SK-N-SH (cell line): ENCODE measurements at regions not wholly inside any gene's neighbourhood (a gene's known extent, or its start where the extent isn't known, plus 50 kb on each side); places are given as distances from the start of the nearest gene placed in this dataset.

Source experiments
- CTCF ChIA-PET: fragments of 300-600, 350-600 bp; formaldehyde crosslinking; extraction: SDS; loops from one replicate; lab custom pipeline; 2021; lab: Yijun Ruan, JAX
- POLR2A ChIA-PET: fragments of 350-600 bp; sonication (Branson Sonifier 250); formaldehyde crosslinking; extraction: SDS; loops from one replicate; lab custom pipeline; 2020; ENCODE audit warnings: antibody characterized with exemption, inconsistent platforms; lab: Yijun Ruan, JAX
- DNase-seq: peaks from one replicate; pipeline ENCODE4 v3.0.0; 2012
- H2AFZ ChIP-seq: fragments of 200-600 bp; sonication (generic); 2 replicates; pipeline ENCODE4 v1.8.1; 2016; ENCODE audit warnings: antibody characterized with exemption, mild to moderate bottlenecking, low read depth
- H3F3A ChIP-seq: fragments of 200-600 bp; sonication (generic); replicated peaks from 2 replicates; pipeline ENCODE3; 2016; ENCODE audit warnings: antibody characterized with exemption, mild to moderate bottlenecking; ENCODE audit not compliant: insufficient read depth
- H3K27ac ChIP-seq, 2 experiments: fragments of 200-500 bp in 1 of 2; fragments of 200-600 bp in 1 of 2; sonication (Bioruptor generic) in 1 of 2; sonication (generic), shearing (Covaris generic) in 1 of 2; 2 replicates each; pipeline versions ENCODE4 v1.5.1 to v1.6.1; 2014 to 2016; ENCODE audit warnings: low read depth in 2 of 2, inconsistent platforms in 1 of 2, low read length in 1 of 2, mild to moderate bottlenecking in 1 of 2, mixed read lengths in 1 of 2
- H3K27me3 ChIP-seq: fragments of 200-600 bp; sonication (generic), shearing (Covaris generic); 2 replicates; pipeline ENCODE4 v1.6.1; 2016; ENCODE audit warnings: mixed run types; ENCODE audit not compliant: insufficient read depth
- H3K36me3 ChIP-seq, 2 experiments: fragments of 200-500 bp in 1 of 2; fragments of 200-600 bp in 1 of 2; sonication (Bioruptor generic) in 1 of 2; sonication (generic) in 1 of 2; replicated peaks in 1 of 2; 2 replicates each; pipeline versions ENCODE3 to v1.5.1; 2014 to 2016; ENCODE audit warnings: low read length in 1 of 2, mild to moderate bottlenecking in 1 of 2; ENCODE audit not compliant: insufficient read depth in 2 of 2, control insufficient read depth in 1 of 2
- H3K4me1 ChIP-seq, 2 experiments: fragments of 200-500 bp in 1 of 2; fragments of 200-600 bp in 1 of 2; sonication (Bioruptor generic) in 1 of 2; sonication (generic), shearing (Covaris generic) in 1 of 2; 2 replicates each; pipeline versions ENCODE4 v1.5.1 to v1.6.1; 2014 to 2016; ENCODE audit warnings: low read depth in 1 of 2, low read length in 1 of 2, mixed run types in 1 of 2; ENCODE audit not compliant: insufficient read depth in 2 of 2, control insufficient read depth in 1 of 2
- H3K4me2 ChIP-seq: fragments of 200-600 bp; sonication (generic), shearing (Covaris generic); 2 replicates; pipeline ENCODE4 v1.6.1; 2017; ENCODE audit warnings: mixed run types
- H3K4me3 ChIP-seq, 2 experiments: fragments of 200-500 bp in 1 of 2; fragments of 200-600 bp in 1 of 2; sonication (Bioruptor generic) in 1 of 2; sonication (generic), shearing (Covaris generic) in 1 of 2; 2 replicates each; pipeline versions ENCODE4 v1.5.1 to v1.8.1; 2014 to 2016; ENCODE audit warnings: low read depth in 2 of 2, inconsistent platforms in 1 of 2, low read length in 1 of 2, mild to moderate bottlenecking in 1 of 2, mixed read lengths in 1 of 2, moderate library complexity in 1 of 2
- H3K79me2 ChIP-seq: fragments of 200-600 bp; sonication (generic); 2 replicates; pipeline ENCODE4 v1.8.1; 2017; ENCODE audit warnings: mild to moderate bottlenecking; ENCODE audit not compliant: insufficient read depth
- H3K9ac ChIP-seq: fragments of 200-600 bp; sonication (generic); 2 replicates; pipeline ENCODE4 v1.6.1; 2017; ENCODE audit warnings: mixed run types
- H3K9me2 ChIP-seq: fragments of 200-600 bp; sonication (generic); 2 replicates; pipeline ENCODE4 v1.6.1; 2017; ENCODE audit warnings: mixed run types
- H3K9me3 ChIP-seq: fragments of 200-600 bp; sonication (generic); 2 replicates; pipeline ENCODE4 v1.6.1; 2017; ENCODE audit warnings: mixed run types, mild to moderate bottlenecking, moderate library complexity
- H4K20me1 ChIP-seq: fragments of 200-600 bp; sonication (generic); 2 replicates; pipeline ENCODE4 v1.6.1; 2017; ENCODE audit warnings: mild to moderate bottlenecking, mixed run types; ENCODE audit not compliant: insufficient read depth
- CTCF ChIP-seq: fragments of 200-600 bp; sonication (generic); IDR thresholded peaks from 2 replicates; pipeline ENCODE4 v1.6.1; 2017; ENCODE audit warnings: antibody characterized with exemption, mild to moderate bottlenecking, moderate library complexity
- ELF1 ChIP-seq: IDR thresholded peaks from 2 replicates; pipeline ENCODE4 v1.4.0; 2012
- EP300 ChIP-seq, 2 experiments: IDR thresholded peaks; 2 replicates each; pipeline versions ENCODE4 v1.4.0 to v1.6.1; 2012; ENCODE audit warnings: borderline replicate concordance in 1 of 2, low read depth in 1 of 2, low read length in 1 of 2
- FOXJ3 ChIP-seq: sonication (generic); formaldehyde crosslinking; IDR thresholded peaks from 2 replicates; pipeline ENCODE4 v1.5.1; 2020; ENCODE audit warnings: mild to moderate bottlenecking, missing genetic modification reagents
- FOXM1 ChIP-seq: IDR thresholded peaks from 2 replicates; pipeline ENCODE4 v1.4.0; 2012; ENCODE audit warnings: low read depth, mild to moderate bottlenecking
- GABPA ChIP-seq: IDR thresholded peaks from 2 replicates; pipeline ENCODE4 v1.4.0; 2012; ENCODE audit warnings: low read depth, mild to moderate bottlenecking
- JUND ChIP-seq: IDR thresholded peaks from 2 replicates; pipeline ENCODE4 v1.4.0; 2012
- NRF1 ChIP-seq: IDR thresholded peaks from 2 replicates; pipeline ENCODE4 v1.6.1; 2012; ENCODE audit warnings: low read depth, mild to moderate bottlenecking, low read length
- PBX3 ChIP-seq: IDR thresholded peaks from 2 replicates; pipeline ENCODE4; 2012
- RFX5 ChIP-seq: IDR thresholded peaks from 2 replicates; pipeline ENCODE4 v1.6.1; 2012; ENCODE audit warnings: mild to moderate bottlenecking, improper control_type of control experiment, low read length
- RXRA ChIP-seq: IDR thresholded peaks from 2 replicates; pipeline ENCODE4 v1.4.0; 2012; ENCODE audit warnings: low read depth, mild to moderate bottlenecking, borderline replicate concordance
- TAF1 ChIP-seq: IDR thresholded peaks from 2 replicates; pipeline ENCODE4 v1.6.1; 2012; ENCODE audit warnings: low read depth, mild to moderate bottlenecking, low read length, moderate library complexity, borderline replicate concordance
- TEAD4 ChIP-seq: IDR thresholded peaks from 2 replicates; pipeline ENCODE4 v1.4.0; 2012; ENCODE audit warnings: mild to moderate bottlenecking, borderline replicate concordance; ENCODE audit not compliant: insufficient read depth
- WGBS: methylation state at CpG from one replicate; pipeline ENCODE4 v1.1.6; 2017; ENCODE audit warnings: low lambda C conversion rate; 5-methylcytosine and 5-hydroxymethylcytosine counted together

- Histone ChIP-seq H3K27ac (no peak overlapping the region), H2AFZ (no peak overlapping the region), H3F3A (peaks cover 5% of the 10 kb centered on the region), H4K20me1 (no peaks in the 10 kb centered on the region), H3K4me1 (no peaks in the 10 kb centered on the region), H3K27me3 (peaks cover 8% of the 10 kb centered on the region; the same call in 1 of the 2 replicates), H3K4me3 (no peak overlapping the region), H3K36me3 (no peaks in the 10 kb centered on the region), H3K4me2 (no peak overlapping the region), H3K9me3 (no peaks in the 10 kb centered on the region), H3K9ac (no peak overlapping the region), H3K9me2 (no peaks in the 10 kb centered on the region), H3K79me2 (no peaks in the 10 kb centered on the region)
- POLR2A ChIA-PET = no interaction called here
- no peak for DNase-seq
- 28% methylated on average over 8 of the region's 8 CpGs for WGBS
- TF ChIP-seq FOXJ3 (CRISPR knock-in tag) = no peak
- TF ChIP-seq NRF1 = no peak
- no peak for TF ChIP-seq FOXM1
- no peak for TF ChIP-seq RXRA
- no peak for TF ChIP-seq TEAD4
- TF ChIP-seq PBX3 = no peak
- TF ChIP-seq ELF1 = no peak
- TF ChIP-seq RFX5 = no peak
- CTCF ChIA-PET = no interaction called here
Observed at GRCh38 chr7:17014686-17015085, 132.9 kb upstream of the AGR3 start.

GRCh38 chr7:17015598-17016031 lies 133.8 kb upstream of the AGR3 start:
- peak overlapping the region; percentile 55; the same call in 1 of the 2 replicates for H2AFZ ChIP-seq

More at GRCh38 chr7:17015598-17016031, 133.8 kb upstream of the AGR3 start:
- H3K4me2 ChIP-seq = no peak overlapping the region
- H3K79me2 ChIP-seq = no peaks in the 10 kb centered on the region
- H3K27me3 ChIP-seq = peaks cover 8% of the 10 kb centered on the region; the same call in 1 of the 2 replicates
- 15% methylated on average over 4 of the region's 4 CpGs for WGBS
- ChIA-PET POLR2A (no interaction called here), CTCF (interaction anchor here (0.8 to 1.0 kb wide), 2 partner anchors 10 to 33 kb away, joined by 3 read pairs; no protein-coding TSS in a partner anchor)
- no peaks in the 10 kb centered on the region for H3K9me2 ChIP-seq
- no peak overlapping the region for H3K9ac ChIP-seq
- no peak overlapping the region for H3K27ac ChIP-seq
- TF ChIP-seq JUND (no peak), GABPA (no peak), TAF1 (no peak), CTCF (no peak), EP300 (IDR thresholded peaks at IDR 0.05; ENCODE audit: borderline replicate concordance in 1 of 2, low read depth in 1 of 2, low read length in 1 of 2) (no peak)
- no peaks in the 10 kb centered on the region for H3K36me3 ChIP-seq
- no peak overlapping the region for H3K4me3 ChIP-seq
- peaks cover 5% of the 10 kb centered on the region for H3F3A ChIP-seq
- DNase-seq = no peak
- H3K4me1 ChIP-seq = no peaks in the 10 kb centered on the region
- H3K9me3 ChIP-seq = no peaks in the 10 kb centered on the region
- H4K20me1 ChIP-seq = no peaks in the 10 kb centered on the region
